BE2C (cell line): ENCODE measurements at regions not wholly inside any gene's neighbourhood (a gene's known extent, or its start where the extent isn't known, plus 50 kb on each side); places are given as distances from the start of the nearest gene placed in this dataset.

ENCODE experiments used
- DNase-seq: peaks from one replicate; pipeline ENCODE4 v3.0.0-alpha.2; 2020
- H3K27me3 ChIP-seq: fragments of 250-450 bp; sonication (Bioruptor Pico); 2 replicates; pipeline ENCODE4 v1.5.1; 2020; ENCODE audit warnings: mild to moderate bottlenecking
- H3K36me3 ChIP-seq: fragments of 250-450 bp; sonication (Bioruptor Pico); 2 replicates; pipeline ENCODE4 v1.5.1; 2020; ENCODE audit warnings: mild to moderate bottlenecking
- H3K4me1 ChIP-seq: fragments of 250-450 bp; sonication (Bioruptor Pico); 2 replicates; pipeline ENCODE4 v1.5.1; 2020
- H3K4me3 ChIP-seq: 2 replicates; pipeline ENCODE4 v1.5.1; 2011; ENCODE audit warnings: low read depth, low read length
- H3K9me3 ChIP-seq: fragments of 250-450 bp; sonication (Bioruptor Pico); 2 replicates; pipeline ENCODE4 v1.5.1; 2020
- TF ChIP-seq, protein P1 (sequence below): IDR thresholded peaks from 2 replicates; pipeline ENCODE4 v1.5.1; 2012; ENCODE audit warnings: mild to moderate bottlenecking, low read depth, low read length

DNA sequence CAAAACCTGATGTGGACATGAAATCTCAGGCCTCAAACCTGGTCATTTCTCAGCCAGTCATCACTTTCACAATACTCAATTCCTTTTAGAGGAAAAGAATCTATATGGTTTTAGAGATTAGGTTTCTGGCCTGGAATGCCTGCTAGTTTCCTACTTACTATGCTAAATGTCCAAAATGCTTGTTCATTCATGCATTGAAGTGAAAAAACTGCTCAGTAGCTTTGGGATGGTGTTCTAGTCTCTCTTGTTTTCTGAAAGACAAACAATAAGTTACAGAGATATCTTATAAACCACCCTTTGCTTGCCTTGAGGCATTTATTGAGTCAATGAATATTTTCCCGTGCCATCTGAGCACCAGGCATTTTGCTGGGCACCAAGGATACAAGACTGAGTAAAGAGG lies 1146.5 kb upstream of the GOT2 start:
- Histone ChIP-seq H3K4me1 (no peaks in the 10 kb centered on the region), H3K36me3 (no peaks in the 10 kb centered on the region), H3K4me3 (no peak overlapping the region), H3K9me3 (no peaks in the 10 kb centered on the region), H3K27me3 (no peaks in the 10 kb centered on the region)
- no peak for DNase-seq
- TF ChIP-seq, protein P1, sequence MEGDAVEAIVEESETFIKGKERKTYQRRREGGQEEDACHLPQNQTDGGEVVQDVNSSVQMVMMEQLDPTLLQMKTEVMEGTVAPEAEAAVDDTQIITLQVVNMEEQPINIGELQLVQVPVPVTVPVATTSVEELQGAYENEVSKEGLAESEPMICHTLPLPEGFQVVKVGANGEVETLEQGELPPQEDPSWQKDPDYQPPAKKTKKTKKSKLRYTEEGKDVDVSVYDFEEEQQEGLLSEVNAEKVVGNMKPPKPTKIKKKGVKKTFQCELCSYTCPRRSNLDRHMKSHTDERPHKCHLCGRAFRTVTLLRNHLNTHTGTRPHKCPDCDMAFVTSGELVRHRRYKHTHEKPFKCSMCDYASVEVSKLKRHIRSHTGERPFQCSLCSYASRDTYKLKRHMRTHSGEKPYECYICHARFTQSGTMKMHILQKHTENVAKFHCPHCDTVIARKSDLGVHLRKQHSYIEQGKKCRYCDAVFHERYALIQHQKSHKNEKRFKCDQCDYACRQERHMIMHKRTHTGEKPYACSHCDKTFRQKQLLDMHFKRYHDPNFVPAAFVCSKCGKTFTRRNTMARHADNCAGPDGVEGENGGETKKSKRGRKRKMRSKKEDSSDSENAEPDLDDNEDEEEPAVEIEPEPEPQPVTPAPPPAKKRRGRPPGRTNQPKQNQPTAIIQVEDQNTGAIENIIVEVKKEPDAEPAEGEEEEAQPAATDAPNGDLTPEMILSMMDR, result no peak

GRCh38 chr16:59878999-59879398 lies 1144.9 kb upstream of the GOT2 start:
- Histone ChIP-seq H3K4me1 (no peaks in the 10 kb centered on the region), H3K36me3 (no peaks in the 10 kb centered on the region), H3K4me3 (no peak overlapping the region), H3K9me3 (no peaks in the 10 kb centered on the region), H3K27me3 (no peaks in the 10 kb centered on the region)
- TF ChIP-seq, protein P1, result no peak
- no peak for DNase-seq

GRCh38 chr16:59878479-59878878 lies 1144.4 kb upstream of the GOT2 start:
- TF ChIP-seq, protein P1, result no peak
- Histone ChIP-seq H3K4me1 (no peaks in the 10 kb centered on the region), H3K36me3 (no peaks in the 10 kb centered on the region), H3K27me3 (no peaks in the 10 kb centered on the region), H3K9me3 (no peaks in the 10 kb centered on the region), H3K4me3 (no peak overlapping the region)
- no peak for DNase-seq

DNA sequence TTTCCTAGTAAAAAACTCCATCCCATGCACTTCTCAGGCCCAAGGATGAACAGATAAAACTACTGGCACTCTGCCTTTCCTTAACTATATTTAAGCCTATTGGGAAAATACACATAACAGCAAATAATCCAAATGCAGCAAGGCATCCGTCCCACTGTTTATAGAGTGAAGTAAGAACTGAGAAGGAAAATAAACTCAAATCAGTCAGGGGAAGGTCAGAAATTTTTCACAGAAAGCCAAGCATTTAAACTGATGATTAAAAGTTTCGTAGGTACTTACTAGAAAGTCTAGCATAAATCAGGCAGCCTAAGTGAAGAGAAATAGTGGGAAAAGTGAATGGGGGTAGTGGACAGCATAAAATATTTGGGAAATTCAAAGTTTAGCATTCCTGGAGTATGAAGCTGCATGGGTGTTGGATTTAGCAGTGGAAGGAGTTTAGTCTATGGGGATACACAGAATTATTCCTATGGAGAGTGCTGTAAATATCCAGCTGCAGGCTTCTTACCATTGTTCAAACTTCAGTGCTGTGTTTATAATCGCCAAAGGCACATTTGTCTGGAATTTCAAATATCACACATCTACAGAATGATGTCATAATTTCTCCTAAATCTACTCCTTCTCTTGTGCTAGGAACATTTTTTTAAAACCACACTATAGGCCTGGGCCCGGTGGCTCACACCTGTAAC lies 1131.0 kb upstream of the GOT2 start:
- Histone ChIP-seq H3K4me1 (no peaks in the 10 kb centered on the region), H3K4me3 (no peak overlapping the region), H3K27me3 (no peaks in the 10 kb centered on the region), H3K9me3 (no peaks in the 10 kb centered on the region), H3K36me3 (no peaks in the 10 kb centered on the region)
- TF ChIP-seq, protein P1, result no peak
- DNase-seq, result no peak

- no peaks in the 10 kb centered on the region for H3K27me3 ChIP-seq
- no peak overlapping the region for H3K4me3 ChIP-seq
- no peak for DNase-seq
- H3K4me1 ChIP-seq, result no peaks in the 10 kb centered on the region
- TF ChIP-seq, protein P1, result no peak
- H3K9me3 ChIP-seq, result no peaks in the 10 kb centered on the region
- H3K36me3 ChIP-seq, result no peaks in the 10 kb centered on the region
Measured at GRCh38 chr16:59859676-59860402, 1125.7 kb upstream of the GOT2 start.

DNA sequence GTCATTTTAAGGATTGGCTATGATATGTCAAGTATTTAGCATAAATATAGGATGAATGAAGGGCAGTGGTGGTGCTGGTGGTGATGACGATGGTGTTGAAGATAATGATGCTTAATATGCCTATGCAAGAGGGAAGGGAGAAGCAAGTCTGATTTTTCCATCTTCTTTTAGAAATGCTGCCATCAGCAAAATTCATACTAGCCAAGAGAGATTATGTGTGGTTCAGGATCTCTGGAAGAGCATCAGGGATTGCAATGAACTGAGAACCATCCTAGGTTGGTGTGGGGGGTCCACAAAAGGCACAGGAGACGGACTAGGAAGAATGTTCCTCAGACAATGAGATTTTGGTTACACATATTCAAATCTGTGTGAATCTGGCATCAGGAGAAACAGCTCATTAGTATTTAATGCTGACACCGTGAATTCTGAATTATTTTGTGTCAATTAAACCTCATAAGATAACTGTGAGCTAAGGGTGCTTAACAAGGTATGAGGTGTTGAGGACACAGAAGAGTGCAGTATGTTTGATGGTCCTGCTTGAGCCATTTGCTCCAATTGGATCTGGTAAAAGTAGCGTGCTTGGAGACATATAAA lies 1120.8 kb upstream of the GOT2 start:
- H3K36me3 ChIP-seq, result no peaks in the 10 kb centered on the region

More for the DNA sequence above, 1120.8 kb upstream of the GOT2 start:
- Histone ChIP-seq H3K9me3 (no peaks in the 10 kb centered on the region), H3K4me3 (no peak overlapping the region), H3K4me1 (no peaks in the 10 kb centered on the region), H3K27me3 (no peaks in the 10 kb centered on the region)
- no peak for DNase-seq
- TF ChIP-seq, protein P1, result no peak
